ENCODE measurements at regions not wholly inside any gene's neighbourhood (a gene's known extent, or its start where the extent isn't known, plus 50 kb on each side); places are given as distances from the start of the nearest gene placed in this dataset.
A peak's percentile ranks its signal among the peaks of the same experiment; 100 is the strongest.
"Not testable (repeated sequence)": the region's sequence is repeated elsewhere in the genome, so short reads cannot be mapped to it uniquely, and the experiment has no call there.

DNA sequence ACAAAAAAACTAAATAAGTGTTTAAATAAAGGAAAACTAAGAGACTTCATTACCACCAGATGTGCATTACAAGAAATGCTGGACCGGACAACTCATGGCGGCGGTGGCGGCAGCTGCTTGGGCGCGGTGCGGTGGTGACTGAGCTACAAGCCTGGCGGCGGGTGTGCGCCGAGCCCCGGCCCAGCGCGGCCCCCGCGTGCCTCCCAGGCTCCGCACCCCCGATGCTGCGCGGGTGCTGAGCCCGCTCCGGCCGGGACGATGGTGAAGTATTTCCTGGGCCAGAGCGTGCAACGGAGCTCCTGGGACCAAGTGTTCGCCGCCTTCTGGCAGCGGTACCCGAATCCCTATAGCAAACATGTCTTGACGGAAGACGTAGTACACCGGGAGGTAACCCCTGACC is 52.2 kb upstream of the RCOR3 start:
- no peak for DNase-seq (ENCODE audit: low read depth)

DNA sequence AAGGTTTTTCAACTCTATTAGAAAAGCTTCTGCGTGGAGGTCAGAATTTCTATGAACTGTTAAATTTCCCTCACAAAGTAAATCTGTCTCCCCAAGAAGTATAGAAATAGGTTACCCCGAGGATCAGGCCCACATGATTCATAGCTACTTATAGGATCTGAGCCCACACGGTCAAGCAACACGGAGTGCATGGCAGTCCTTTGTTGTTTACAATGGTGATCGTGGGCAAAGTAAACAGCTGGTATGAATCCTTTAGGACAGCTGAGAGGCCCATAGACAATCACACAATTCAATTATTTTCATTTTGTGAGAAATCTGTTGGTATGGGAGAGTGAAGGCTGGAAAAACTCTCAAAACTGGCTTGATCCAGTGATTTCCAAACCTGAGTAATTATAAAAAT is 58.9 kb upstream of the RCOR3 start:
- no peak for DNase-seq (ENCODE audit: low read depth)

DNA sequence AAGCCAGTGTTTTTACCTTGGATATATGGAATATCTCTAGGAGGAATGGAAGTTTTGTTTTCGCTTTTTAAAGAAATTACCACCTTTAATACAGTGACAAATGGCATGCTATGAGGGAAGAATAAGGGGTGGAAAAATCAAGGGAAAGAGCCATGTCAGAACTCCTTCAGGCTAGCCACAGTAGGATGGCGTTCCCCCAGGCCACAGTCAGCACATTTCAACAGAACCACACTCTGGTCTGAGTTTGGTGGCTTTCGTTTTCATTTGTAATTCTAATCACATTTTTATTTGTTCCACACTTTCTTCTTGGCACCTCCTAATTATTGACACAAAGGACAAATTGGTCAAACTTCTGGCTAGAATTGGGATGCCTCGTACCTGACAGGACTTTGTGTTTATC is 60.3 kb upstream of the RCOR3 start:
- no peak for DNase-seq (ENCODE audit: low read depth)

DNA sequence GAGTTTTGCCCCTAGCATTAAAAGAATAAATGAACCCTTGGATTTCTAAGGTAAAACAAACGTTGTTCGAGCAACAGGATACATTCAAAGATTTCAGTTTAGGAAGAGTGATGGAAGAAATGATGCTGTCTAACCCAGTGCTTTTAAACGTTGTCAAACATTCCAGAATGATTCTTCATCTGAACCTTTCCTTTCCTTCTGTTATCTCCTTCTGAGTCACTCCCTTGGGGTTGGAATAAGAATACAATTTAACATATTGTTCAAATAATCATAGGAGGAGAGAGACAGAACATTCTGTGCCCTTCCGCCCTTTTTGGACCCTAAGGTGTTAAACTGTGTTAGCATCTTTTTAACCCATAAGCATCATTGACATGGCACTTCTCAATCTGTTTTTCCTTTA is 61.1 kb upstream of the RCOR3 start:
- DNase-seq (ENCODE audit: low read depth), result peak; percentile 68

DNA sequence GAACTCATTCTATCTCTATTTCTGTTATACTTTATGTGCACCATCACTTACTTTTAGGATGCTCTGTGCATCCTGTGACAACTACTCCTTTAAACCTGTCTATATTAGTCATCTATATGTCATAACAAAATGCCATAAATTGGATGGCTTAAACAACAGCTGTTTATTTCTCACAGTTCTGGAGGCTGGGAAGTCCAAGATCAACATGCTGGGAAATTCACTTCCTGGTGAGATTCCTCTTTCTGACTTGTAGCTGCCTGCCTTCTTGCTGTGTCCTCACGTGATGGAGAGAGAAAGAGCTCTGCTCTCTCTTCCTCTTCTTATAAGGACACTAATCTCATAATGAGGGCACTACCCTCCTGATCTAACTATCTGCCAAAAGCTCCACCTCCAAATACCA is 62.3 kb upstream of the RCOR3 start:
- no peak for DNase-seq (ENCODE audit: low read depth)

DNA sequence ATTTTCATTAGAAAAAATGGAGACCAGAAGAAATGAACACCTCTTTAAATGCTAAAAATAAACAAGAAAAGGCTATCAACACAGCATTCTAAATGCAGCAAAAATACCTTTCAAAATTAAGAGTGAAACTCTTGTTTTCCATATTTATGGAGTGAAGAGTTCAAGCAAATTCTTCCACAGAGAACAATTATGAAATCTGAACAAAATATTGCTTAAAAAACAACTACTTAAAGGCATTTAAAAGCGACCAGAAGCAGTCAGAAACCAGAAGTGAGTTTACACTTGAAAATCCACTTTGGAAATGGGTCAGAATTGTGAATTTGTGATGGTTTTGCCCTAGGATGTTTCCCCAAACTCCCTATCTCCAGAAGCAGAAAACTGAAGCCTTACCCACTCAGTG is 60.9 kb upstream of the KCNH1 start:
- no peak for DNase-seq (ENCODE audit: low read depth)

DNA sequence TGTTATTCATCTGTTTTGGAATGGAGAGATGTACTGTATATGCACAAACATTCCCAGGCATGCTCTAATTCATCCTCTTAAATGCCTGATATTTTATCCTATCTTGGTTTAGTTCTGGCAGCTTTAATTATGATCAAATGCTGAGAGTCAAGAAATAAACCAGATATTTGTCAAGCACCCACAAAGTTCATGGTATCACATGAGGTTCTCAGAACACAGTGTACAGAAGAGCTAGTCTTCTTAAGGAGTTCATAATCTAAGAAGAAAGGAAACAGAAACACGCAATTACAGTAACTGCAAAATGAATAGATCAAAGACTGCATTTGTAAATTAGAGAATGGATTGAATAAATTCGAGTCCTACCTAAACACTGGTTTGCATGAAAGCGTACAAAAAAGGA is 58.3 kb upstream of the KCNH1 start:
- DNase-seq (ENCODE audit: low read depth), result no peak

DNA sequence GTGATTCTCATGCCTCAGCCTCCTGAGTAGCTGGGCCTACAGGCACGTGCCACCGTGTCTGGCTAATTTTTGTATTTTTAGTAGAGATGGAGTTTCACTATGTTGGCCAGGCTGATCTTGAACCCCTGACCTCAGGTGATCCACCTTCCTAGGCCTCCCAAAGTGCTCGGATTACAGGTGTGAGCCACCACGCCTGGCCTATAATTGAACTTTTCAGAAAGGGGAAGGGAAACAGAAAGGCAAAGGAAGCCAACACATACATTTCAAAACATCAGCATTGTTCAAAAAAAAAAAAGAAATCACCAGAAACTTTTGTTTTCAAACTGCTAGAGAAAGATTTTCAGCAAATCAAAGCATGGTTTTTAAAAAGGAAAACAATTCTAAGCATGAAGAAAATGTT is 54.8 kb upstream of the KCNH1 start:
- DNase-seq (ENCODE audit: low read depth), result not testable (repeated sequence)

DNA sequence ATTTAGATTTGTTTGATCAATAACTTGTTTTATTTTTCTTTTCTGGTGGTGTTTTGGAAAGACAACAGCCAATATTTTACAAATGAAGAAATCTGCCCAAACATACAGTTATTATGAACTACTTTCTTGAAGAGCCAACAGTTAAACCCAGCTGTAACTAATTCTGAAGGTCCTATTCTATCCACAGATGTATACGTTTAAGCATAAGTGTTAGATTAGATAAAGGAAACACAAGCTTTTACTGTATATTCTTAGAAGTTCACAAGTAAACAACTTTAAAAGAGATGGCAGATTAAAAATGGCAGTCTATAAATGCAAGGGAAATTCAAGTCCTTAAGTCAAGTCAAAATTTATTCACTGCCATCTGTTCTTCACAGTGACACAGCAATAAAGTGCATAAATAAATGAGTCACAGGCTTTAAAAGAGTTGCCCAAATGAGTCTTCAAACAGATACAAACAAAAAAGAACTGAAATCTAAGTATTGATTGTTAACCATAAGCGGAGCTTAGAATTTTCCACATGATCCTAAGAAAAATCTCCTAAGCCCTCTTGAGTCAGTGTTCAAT is 49.9 kb upstream of the KCNH1 start:
- DNase-seq (ENCODE audit: low read depth), result no peak
